B cell (primary cell): ENCODE measurements at regions not wholly inside any gene's neighbourhood (a gene's known extent, or its start where the extent isn't known, plus 50 kb on each side); places are given as distances from the start of the nearest gene placed in this dataset.

Source experiments
- ATAC-seq: fragments of 200-7000 bp; cut with Tn5 transposase; one replicate; pipeline ENCODE4 v1.10.0; 2021; ENCODE audit warnings: low read depth, mild to moderate bottlenecking, moderate number of reproducible peaks, moderate library complexity
- CTCF ChIA-PET: fragments of 350-600 bp; sonication (Branson Sonifier 250); formaldehyde crosslinking; loops from one replicate; lab custom pipeline; 2021; ENCODE audit warnings: antibody characterized with exemption, inconsistent platforms; lab: Charles Lee
- POLR2A ChIA-PET: fragments of 350-600 bp; sonication (Branson Sonifier 250); formaldehyde crosslinking; loops from one replicate; lab custom pipeline; 2021; ENCODE audit warnings: antibody characterized with exemption; lab: Charles Lee
- DNase-seq: peaks from one replicate; pipeline ENCODE4 v3.0.0; 2013
- H2AFZ ChIP-seq: 2 replicates; pipeline ENCODE4 v1.6.1; 2012; ENCODE audit warnings: mild to moderate bottlenecking, low read depth, low read length; ENCODE audit not compliant: insufficient read depth, poor library complexity, severe bottlenecking
- H3K27ac ChIP-seq, 2 donors: 1 replicate in 1 of 2; 2 replicates in 1 of 2; pipeline ENCODE4 v1.5.1; 2012 to 2013; ENCODE audit warnings: low read length in 2 of 2, mild to moderate bottlenecking in 2 of 2, moderate library complexity in 1 of 2
- H3K27me3 ChIP-seq, 4 experiments: fragments of 200-600 bp in 1 of 4; sonication (generic) in 1 of 4; replicated peaks in 1 of 4; 1 replicate in 2 of 4; 2 replicates in 2 of 4; pipeline versions ENCODE4 v1.6.1 to v1.7.0; 2013 to 2016; ENCODE audit warnings: low read length in 3 of 4, mild to moderate bottlenecking in 2 of 4, mixed read lengths in 1 of 4, moderate library complexity in 1 of 4; ENCODE audit not compliant: insufficient read depth in 4 of 4, control insufficient read depth in 3 of 4; ENCODE audit errors: control extremely low read depth in 1 of 4
- H3K36me3 ChIP-seq, 2 experiments: replicated peaks in 1 of 2; 1 replicate in 1 of 2; 2 replicates in 1 of 2; pipeline versions ENCODE4 v1.6.1 to v1.7.1; 2013; ENCODE audit warnings: low read length in 1 of 2; ENCODE audit not compliant: insufficient read depth in 2 of 2, control insufficient read depth in 1 of 2; ENCODE audit errors: control extremely low read depth in 1 of 2, extremely low read depth in 1 of 2
- H3K4me1 ChIP-seq, 2 donors: fragments of 200-600 bp in 1 of 2; sonication (generic) in 1 of 2; 1 replicate in 1 of 2; 2 replicates in 1 of 2; pipeline versions ENCODE4 v1.5.1 to v1.6.1; 2013 to 2017; ENCODE audit warnings: low read length in 2 of 2; ENCODE audit not compliant: control insufficient read depth in 2 of 2, insufficient read depth in 2 of 2
- H3K4me2 ChIP-seq: replicated peaks from 2 replicates; pipeline ENCODE3; 2012; ENCODE audit warnings: mild to moderate bottlenecking, low read depth, low read length; ENCODE audit not compliant: poor library complexity, severe bottlenecking
- H3K4me3 ChIP-seq, 5 experiments: fragments of 200-600 bp in 1 of 5; sonication (generic) in 1 of 5; 1 replicate in 3 of 5; 2 replicates in 2 of 5; pipeline versions ENCODE4 v1.5.1 to v1.7.0; 2011 to 2016; ENCODE audit warnings: low read length in 4 of 5, mild to moderate bottlenecking in 4 of 5, low read depth in 2 of 5, control low read depth in 1 of 5, moderate library complexity in 1 of 5; ENCODE audit not compliant: insufficient read depth in 1 of 5; ENCODE audit errors: control extremely low read depth in 1 of 5, extremely low read depth in 1 of 5
- H3K79me2 ChIP-seq: fragments of 200-600 bp; sonication (generic); one replicate; pipeline ENCODE4 v1.6.0; 2016; ENCODE audit warnings: low read length; ENCODE audit not compliant: control insufficient read depth, insufficient read depth
- H3K9ac ChIP-seq: fragments of 200-600 bp; sonication (generic); 2 replicates; pipeline ENCODE4 v1.6.1; 2017; ENCODE audit warnings: mild to moderate bottlenecking, low read length, moderate library complexity
- H3K9me3 ChIP-seq, 3 donors: one replicate each; pipeline versions ENCODE4 v1.6.1 to v1.7.1; 2013; ENCODE audit warnings: low read length in 2 of 3; ENCODE audit not compliant: control insufficient read depth in 2 of 3, insufficient read depth in 1 of 3; ENCODE audit errors: control extremely low read depth in 1 of 3
- H4K20me1 ChIP-seq: 2 replicates; pipeline ENCODE4 v1.6.0; 2012; ENCODE audit warnings: mild to moderate bottlenecking, low read length; ENCODE audit not compliant: insufficient read depth, control insufficient read depth, poor library complexity, severe bottlenecking
- H3K27ac Mint-ChIP-seq: one replicate; pipeline ENCODE4 v1.8.0; 2021; ENCODE audit warnings: mixed read lengths
- H3K27me3 Mint-ChIP-seq: one replicate; pipeline ENCODE4 v1.8.0; 2021; ENCODE audit warnings: mixed read lengths
- H3K4me1 Mint-ChIP-seq: one replicate; pipeline ENCODE4 v1.8.0; 2021; ENCODE audit warnings: mixed read lengths
- H3K4me3 Mint-ChIP-seq: one replicate; pipeline ENCODE4 v1.8.0; 2021; ENCODE audit warnings: mixed read lengths
- H3K9me3 Mint-ChIP-seq: one replicate; pipeline ENCODE4 v1.8.0; 2022; ENCODE audit warnings: mixed read lengths; ENCODE audit not compliant: insufficient read depth
- CTCF ChIP-seq: fragments of 200-600 bp; IDR thresholded peaks from one replicate; pipeline ENCODE4 v1.8.0; 2022; ENCODE audit warnings: antibody characterized with exemption, mild to moderate bottlenecking
- EZH2 ChIP-seq: IDR thresholded peaks from 2 replicates; pipeline ENCODE4 v1.6.1; 2012; ENCODE audit warnings: borderline replicate concordance, low read depth, mild to moderate bottlenecking, moderate library complexity, low read length; ENCODE audit not compliant: insufficient read depth, poor library complexity, severe bottlenecking
- WGBS: methylation state at CpG from one replicate; pipeline ENCODE4 v1.1.5; 2013; ENCODE audit warnings: missing lambda C conversion rate; ENCODE audit not compliant: insufficient coverage; 5-methylcytosine and 5-hydroxymethylcytosine counted together
- intact Hi-C: fragments of 100-400 bp; cut with micrococcal nuclease; formaldehyde crosslinking; loops from one replicate; pipeline ENCODE4 v1.10.0; 2022

GRCh38 chr2:173500953-173501352 lies 146.3 kb downstream of the CDCA7 start:
- Histone ChIP-seq H3K4me2 (no peak overlapping the region), H3K36me3 (no peaks in the 10 kb centered on the region), H2AFZ (no peak overlapping the region), H4K20me1 (no peaks in the 10 kb centered on the region), H3K9ac (no peak overlapping the region), H3K27ac (no peak overlapping the region), H3K27me3 (no peaks in the 10 kb centered on the region), H3K79me2 (no peaks in the 10 kb centered on the region), H3K4me1 (no peaks in the 10 kb centered on the region), H3K4me3 (no peak overlapping the region), H3K9me3 (peaks cover 0 to 4% (median 0%) of the 10 kb centered on the region in 3 donors)
- H3K27ac Mint-ChIP-seq: no peak overlapping the region
- no peak for ATAC-seq
- TF ChIP-seq CTCF: no peak
- no peak for TF ChIP-seq EZH2
- H3K9me3 Mint-ChIP-seq: no peaks in the 10 kb centered on the region
- intact Hi-C loops: no loop called here
- DNase-seq: no peak
- peaks cover 12% of the 10 kb centered on the region for H3K27me3 Mint-ChIP-seq
- POLR2A ChIA-PET: no interaction called here
- H3K4me3 Mint-ChIP-seq: no peak overlapping the region
- no CpG with 5 or more reads among the region's 1 CpG for WGBS
- no peaks in the 10 kb centered on the region for H3K4me1 Mint-ChIP-seq
- CTCF ChIA-PET: no interaction called here

- Histone ChIP-seq H2AFZ (no peak overlapping the region), H3K4me2 (no peak overlapping the region), H3K9me3 (peaks cover 0 to 4% (median 0%) of the 10 kb centered on the region in 3 donors), H3K27me3 (no peaks in the 10 kb centered on the region), H3K27ac (no peak overlapping the region), H3K36me3 (no peaks in the 10 kb centered on the region), H3K4me1 (no peaks in the 10 kb centered on the region), H3K79me2 (no peaks in the 10 kb centered on the region), H4K20me1 (no peaks in the 10 kb centered on the region), H3K9ac (no peak overlapping the region), H3K4me3 (no peak overlapping the region)
- DNase-seq (no peak), ATAC-seq (no peak)
- H3K4me3 Mint-ChIP-seq: no peak overlapping the region
- ChIA-PET CTCF (no interaction called here), POLR2A (no interaction called here)
- H3K27me3 Mint-ChIP-seq: peaks cover 12% of the 10 kb centered on the region
- no peak overlapping the region for H3K27ac Mint-ChIP-seq
- H3K4me1 Mint-ChIP-seq: no peaks in the 10 kb centered on the region
- WGBS: 88% methylated on average over 5 of the region's 6 CpGs
- no peaks in the 10 kb centered on the region for H3K9me3 Mint-ChIP-seq
- intact Hi-C loops: no loop called here
- TF ChIP-seq CTCF: no peak
- no peak for TF ChIP-seq EZH2
Measured at GRCh38 chr2:173502296-173502695, 147.6 kb downstream of the CDCA7 start.
